B cell (primary cell): ENCODE measurements at regions not wholly inside any gene's neighbourhood (a gene's known extent, or its start where the extent isn't known, plus 50 kb on each side); places are given as distances from the start of the nearest gene placed in this dataset.
"Not testable (repeated sequence)": the region's sequence is repeated elsewhere in the genome, so short reads cannot be mapped to it uniquely, and the experiment has no call there.

Experiments used
- EZH2 ChIP-seq: IDR thresholded peaks from 2 replicates; pipeline ENCODE4 v1.6.1; 2012; ENCODE audit warnings: borderline replicate concordance, low read depth, mild to moderate bottlenecking, moderate library complexity, low read length; ENCODE audit not compliant: insufficient read depth, poor library complexity, severe bottlenecking
- TF ChIP-seq, protein P1 (sequence below): fragments of 200-600 bp; IDR thresholded peaks from one replicate; pipeline ENCODE4 v1.8.0; 2022; ENCODE audit warnings: antibody characterized with exemption, mild to moderate bottlenecking

DNA sequence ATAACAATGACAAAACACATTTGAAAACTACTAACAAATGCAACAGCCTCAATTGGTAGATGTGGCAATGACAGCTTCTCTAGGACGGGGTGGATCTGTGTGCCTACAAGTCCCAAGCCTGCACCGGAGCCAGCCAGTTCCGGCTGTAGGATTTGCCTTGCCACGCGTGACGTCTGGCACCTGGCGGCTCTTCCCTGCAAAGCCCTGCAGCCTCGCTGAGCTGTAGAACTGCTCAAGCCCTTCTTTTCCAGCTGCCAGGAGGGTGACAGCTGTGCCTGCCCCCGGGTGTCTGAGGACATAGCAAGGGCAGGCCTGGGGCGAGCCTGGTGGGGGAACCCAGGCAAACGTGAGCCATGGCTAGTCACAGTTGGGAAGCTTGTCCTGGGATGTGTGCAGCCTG is 4388.0 kb upstream of the TPTE start:
- TF ChIP-seq, protein P1, sequence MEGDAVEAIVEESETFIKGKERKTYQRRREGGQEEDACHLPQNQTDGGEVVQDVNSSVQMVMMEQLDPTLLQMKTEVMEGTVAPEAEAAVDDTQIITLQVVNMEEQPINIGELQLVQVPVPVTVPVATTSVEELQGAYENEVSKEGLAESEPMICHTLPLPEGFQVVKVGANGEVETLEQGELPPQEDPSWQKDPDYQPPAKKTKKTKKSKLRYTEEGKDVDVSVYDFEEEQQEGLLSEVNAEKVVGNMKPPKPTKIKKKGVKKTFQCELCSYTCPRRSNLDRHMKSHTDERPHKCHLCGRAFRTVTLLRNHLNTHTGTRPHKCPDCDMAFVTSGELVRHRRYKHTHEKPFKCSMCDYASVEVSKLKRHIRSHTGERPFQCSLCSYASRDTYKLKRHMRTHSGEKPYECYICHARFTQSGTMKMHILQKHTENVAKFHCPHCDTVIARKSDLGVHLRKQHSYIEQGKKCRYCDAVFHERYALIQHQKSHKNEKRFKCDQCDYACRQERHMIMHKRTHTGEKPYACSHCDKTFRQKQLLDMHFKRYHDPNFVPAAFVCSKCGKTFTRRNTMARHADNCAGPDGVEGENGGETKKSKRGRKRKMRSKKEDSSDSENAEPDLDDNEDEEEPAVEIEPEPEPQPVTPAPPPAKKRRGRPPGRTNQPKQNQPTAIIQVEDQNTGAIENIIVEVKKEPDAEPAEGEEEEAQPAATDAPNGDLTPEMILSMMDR: not testable (repeated sequence)
- TF ChIP-seq EZH2: not testable (repeated sequence)
